Prostate gland (tissue), 2 donors: ENCODE measurements at regions not wholly inside any gene's neighbourhood (a gene's known extent, or its start where the extent isn't known, plus 50 kb on each side); places are given as distances from the start of the nearest gene placed in this dataset.

ENCODE experiments used
- CTCF ChIP-seq, 4 experiments: fragments of 200-600 bp in 2 of 4; fragments of 450-650 bp in 2 of 4; sonication (generic) in 2 of 4; IDR thresholded peaks; 1 replicate in 3 of 4; 2 replicates in 1 of 4; pipeline ENCODE4 v1.5.1; 2016 to 2019; ENCODE audit warnings: antibody characterized with exemption in 4 of 4, mild to moderate bottlenecking in 2 of 4, moderate library complexity in 2 of 4
- POLR2A ChIP-seq: fragments of 450-650 bp; IDR thresholded peaks from one replicate; pipeline ENCODE4 v1.6.1; 2016; ENCODE audit warnings: antibody characterized with exemption, mild to moderate bottlenecking
- POLR2AphosphoS5 ChIP-seq: sonication (generic); formaldehyde crosslinking; IDR thresholded peaks from one replicate; pipeline ENCODE4 v1.6.1; 2017; ENCODE audit warnings: antibody characterized with exemption

- TF ChIP-seq CTCF (IDR thresholded peaks at IDR 0.05): no peak
- TF ChIP-seq POLR2A: no peak
- TF ChIP-seq POLR2AphosphoS5: no peak
These were observed 95.7 kb downstream of the TEX51 start for GRCh38 chr2:126994340-126994777.
